GM12878 (cell line): ENCODE measurements at regions not wholly inside any gene's neighbourhood (a gene's known extent, or its start where the extent isn't known, plus 50 kb on each side); places are given as distances from the start of the nearest gene placed in this dataset.

ENCODE experiments used
- ATAC-seq: fragments of 200-7000 bp; cut with Tn5 transposase; 3 replicates; pipeline ENCODE4 v1.9.1; 2020; ENCODE audit warnings: mild to moderate bottlenecking, moderate library complexity
- BruUV-seq: library from RNA; stranded (reverse); fragments of 400-500 nt; replicated peaks from 2 replicates; lab custom pipeline; 2021; lab: Mats Ljungman, UMichigan
- CTCF ChIA-PET: fragments of 300-600 bp; sonication (Branson Sonifier 250); formaldehyde crosslinking; extraction: SDS; loops from one replicate; lab custom pipeline; 2021; ENCODE audit warnings: inconsistent platforms; lab: Yijun Ruan, JAX
- POLR2A ChIA-PET: fragments of 350-600 bp; formaldehyde crosslinking; extraction: SDS; loops from one replicate; lab custom pipeline; 2021; ENCODE audit warnings: inconsistent platforms; lab: Charles Lee
- RAD21 ChIA-PET: fragments of 300-600 bp; sonication (Branson Sonifier 250); formaldehyde crosslinking; loops from one replicate; lab custom pipeline; 2023; ENCODE audit warnings: antibody characterized with exemption; ENCODE audit not compliant: unreplicated experiment; lab: Charles Lee
- SMC1A ChIA-PET: fragments of 300-600 bp; sonication (Branson Sonifier 250); formaldehyde crosslinking; loops from one replicate; lab custom pipeline; 2023; ENCODE audit not compliant: unreplicated experiment, uncharacterized antibody; lab: Charles Lee
- DNase-seq: peaks from one replicate; pipeline ENCODE4 v3.0.0-alpha.2; 2011; ENCODE audit warnings: low read depth, low spot score
- FAIRE-seq: peaks from 3 replicates; lab custom pipeline; 2011; peaks lifted over from hg19 to GRCh38; lab: Jason Lieb, UNC
- H2AFZ ChIP-seq: 2 replicates; pipeline ENCODE4 v1.6.0; 2011; ENCODE audit warnings: low read depth, low read length, control low read depth; ENCODE audit not compliant: control insufficient read depth
- H3K27ac ChIP-seq: 2 replicates; pipeline ENCODE4 v1.5.1; 2011; ENCODE audit warnings: control low read depth; ENCODE audit not compliant: control insufficient read depth, insufficient read depth
- H3K27me3 ChIP-seq, 2 experiments: replicated peaks in 1 of 2; 2 replicates each; pipeline versions ENCODE4 v1.6.0 to v1.6.1; 2011; ENCODE audit warnings: low read length in 1 of 2; ENCODE audit not compliant: control insufficient read depth in 2 of 2, insufficient read depth in 2 of 2
- H3K36me3 ChIP-seq, 2 experiments: 2 replicates each; pipeline ENCODE4 v1.5.1; 2011; ENCODE audit warnings: low read length in 1 of 2; ENCODE audit not compliant: control insufficient read depth in 2 of 2, insufficient read depth in 2 of 2
- H3K4me1 ChIP-seq: 2 replicates; pipeline ENCODE4 v1.6.1; 2011; ENCODE audit warnings: mild to moderate bottlenecking, low read length, moderate library complexity, mixed read lengths; ENCODE audit not compliant: control insufficient read depth, insufficient read depth
- H3K4me2 ChIP-seq: 2 replicates; pipeline ENCODE4 v1.6.0; 2011; ENCODE audit warnings: control low read depth; ENCODE audit not compliant: control insufficient read depth, insufficient read depth
- H3K4me3 ChIP-seq: fragments of 200-600 bp; sonication (generic); 2 replicates; pipeline ENCODE4 v1.5.1; 2016
- H3K79me2 ChIP-seq: 2 replicates; pipeline ENCODE4 v1.6.0; 2011; ENCODE audit warnings: low read length; ENCODE audit not compliant: control insufficient read depth, insufficient read depth
- H3K9ac ChIP-seq: 2 replicates; pipeline ENCODE4 v1.8.0; 2011; ENCODE audit warnings: low read length, control low read depth, mixed read lengths; ENCODE audit not compliant: control insufficient read depth, insufficient read depth
- H3K9me3 ChIP-seq: replicated peaks from 3 replicates; pipeline ENCODE4 v1.5.1; 2011; ENCODE audit warnings: mild to moderate bottlenecking, low read length; ENCODE audit not compliant: control insufficient read depth, insufficient read depth
- H4K20me1 ChIP-seq: 2 replicates; pipeline ENCODE4 v1.6.0; 2011; ENCODE audit not compliant: control insufficient read depth, insufficient read depth
- CHD2 ChIP-seq: IDR thresholded peaks from 2 replicates; pipeline ENCODE4 v1.6.1; 2011; ENCODE audit warnings: low read depth, low read length, improper control_type of control experiment, borderline replicate concordance
- EED ChIP-seq: sonication (generic); IDR thresholded peaks from 2 replicates; pipeline ENCODE4 v1.6.1; 2016; ENCODE audit warnings: antibody characterized with exemption, low read depth
- IRF5 ChIP-seq: fragments of 450-650 bp; IDR thresholded peaks from 2 replicates; pipeline ENCODE4 v1.6.1; 2017; ENCODE audit warnings: borderline replicate concordance
- NR2C1 ChIP-seq: fragments of 450-650 bp; IDR thresholded peaks from 2 replicates; pipeline ENCODE4 v1.6.1; 2017; ENCODE audit warnings: antibody characterized with exemption, mild to moderate bottlenecking, moderate library complexity
- RAD51 ChIP-seq: fragments of 450-650 bp; IDR thresholded peaks from 2 replicates; pipeline ENCODE4 v1.6.1; 2016; ENCODE audit warnings: moderate library complexity, mild to moderate bottlenecking, inconsistent platforms
- RBBP5 ChIP-seq: fragments of 200-600 bp; sonication (generic); conservative IDR thresholded peaks from 2 replicates; pipeline ENCODE4 v1.6.1; 2016
- SKIL ChIP-seq: fragments of 450-650 bp; IDR thresholded peaks from 2 replicates; pipeline ENCODE4 v1.6.1; 2017; ENCODE audit warnings: mild to moderate bottlenecking, low read depth, inconsistent platforms; ENCODE audit not compliant: poor library complexity, severe bottlenecking
- SMAD1 ChIP-seq: fragments of 450-650 bp; IDR thresholded peaks from 2 replicates; pipeline ENCODE4 v1.6.1; 2018; ENCODE audit warnings: mild to moderate bottlenecking, low read depth; ENCODE audit not compliant: partially characterized antibody
- SMAD5 ChIP-seq: IDR thresholded peaks from 2 replicates; pipeline ENCODE4 v1.6.1; 2016; ENCODE audit warnings: antibody characterized with exemption, low read depth
- SMARCA5 ChIP-seq: fragments of 450-650 bp; IDR thresholded peaks from 2 replicates; pipeline ENCODE4 v1.6.1; 2017; ENCODE audit warnings: mild to moderate bottlenecking
- ZBTB4 ChIP-seq: fragments of 450-650 bp; formaldehyde crosslinking; IDR thresholded peaks from 2 replicates; pipeline ENCODE4 v1.4.0; 2022; ENCODE audit warnings: mild to moderate bottlenecking, moderate library complexity
- ZNF207 ChIP-seq: fragments of 450-650 bp; IDR thresholded peaks from 2 replicates; pipeline ENCODE4 v1.6.1; 2014; ENCODE audit warnings: antibody characterized with exemption, mild to moderate bottlenecking, borderline replicate concordance
- WGBS: methylation state at CpG from one replicate; pipeline ENCODE4 v1.1.6; 2016; ENCODE audit warnings: low lambda C conversion rate; ENCODE audit not compliant: insufficient replicate concordance, insufficient coverage; ENCODE audit errors: missing lambda C conversion rate; 5-methylcytosine and 5-hydroxymethylcytosine counted together
- in situ Hi-C: fragments of 300-500 bp; cut with MboI; formaldehyde crosslinking; loops from 9 replicates; pipeline ENCODE4 v1.14.3; 2018; ENCODE audit warnings: mixed read lengths
- intact Hi-C: fragments of 100-400 bp; cut with micrococcal nuclease; formaldehyde crosslinking; loops from one replicate; pipeline ENCODE4 v1.14.2; 2022; ENCODE audit not compliant: unreplicated experiment

- in situ Hi-C loops (no loop called here), intact Hi-C loops (no loop called here)
- ChIA-PET CTCF (no interaction called here), POLR2A (no interaction called here), RAD21 (no interaction called here), SMC1A (no interaction called here)
- no peak for TF ChIP-seq NR2C1
- TF ChIP-seq RBBP5, result no peak
- no peak for TF ChIP-seq SMARCA5
- TF ChIP-seq ZNF207, result no peak
- no peak for TF ChIP-seq ZBTB4 (CRISPR knock-in tag)
- no peak for TF ChIP-seq CHD2
- no peak for TF ChIP-seq SMAD5
- no peak for TF ChIP-seq EED
- TF ChIP-seq SMAD1, result no peak
- no peak for TF ChIP-seq RAD51
- TF ChIP-seq SKIL, result no peak
- no peak for TF ChIP-seq IRF5
- BruUV-seq, result no TSS peak
- H2AFZ ChIP-seq, result no peak overlapping the region
- H3K27me3 ChIP-seq, result no peaks in the 10 kb centered on the region; a peak in 1 of 4 replicates
- no peak overlapping the region for H3K9ac ChIP-seq
- H4K20me1 ChIP-seq, result no peaks in the 10 kb centered on the region
- no peak overlapping the region for H3K4me2 ChIP-seq
- 50% methylated on average over 1 of the region's 1 CpG for WGBS
- no peaks in the 10 kb centered on the region for H3K4me1 ChIP-seq
- ATAC-seq, result no peak
- DNase-seq, result no peak
- H3K4me3 ChIP-seq, result no peak overlapping the region
- no peaks in the 10 kb centered on the region for H3K79me2 ChIP-seq
- no peak for FAIRE-seq
- H3K9me3 ChIP-seq, result no peaks in the 10 kb centered on the region; the same call in 2 of the 3 replicates
- H3K36me3 ChIP-seq, result no peaks in the 10 kb centered on the region
- no peak overlapping the region for H3K27ac ChIP-seq
Observed at GRCh38 chr20:24894967-24895366, 54.1 kb upstream of the CST7 start.
